ENCODE measurements at regions not wholly inside any gene's neighbourhood (a gene's known extent, or its start where the extent isn't known, plus 50 kb on each side); places are given as distances from the start of the nearest gene placed in this dataset.
A peak's percentile ranks its signal among the peaks of the same experiment; 100 is the strongest.

DNA sequence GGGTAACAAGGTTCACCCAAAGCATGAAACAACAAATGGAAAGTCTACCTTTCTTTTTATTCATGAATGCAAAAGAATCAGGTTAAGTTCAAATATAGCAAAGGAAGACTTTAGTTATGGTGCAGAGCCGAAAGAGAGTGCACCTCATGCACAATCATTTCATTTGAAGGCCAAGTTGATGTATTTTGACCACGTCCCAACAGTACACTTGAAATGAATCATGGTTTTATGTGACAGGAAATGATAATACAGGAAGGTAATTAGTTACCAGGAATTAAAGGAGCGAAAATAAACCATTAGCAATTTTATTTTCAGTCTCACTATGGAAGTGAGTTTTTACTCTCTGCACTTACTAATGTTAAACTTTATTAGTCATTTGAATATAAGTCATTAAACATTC lies 281.2 kb upstream of the DIAPH2 start:
- WGBS: 56% methylated on average over 3 of the region's 3 CpGs
- no peak for DNase-seq (ENCODE audit: extremely low spot score)
- no peaks in the 10 kb centered on the region for H3K36me3 ChIP-seq (ENCODE audit: insufficient read depth)
- H3K4me1 ChIP-seq (ENCODE audit: insufficient read depth): no peaks in the 10 kb centered on the region
- no peak overlapping the region for H3K4me3 ChIP-seq (ENCODE audit: low read depth, low read length)
- H3K27ac ChIP-seq (ENCODE audit: low read depth): no peak overlapping the region

DNA sequence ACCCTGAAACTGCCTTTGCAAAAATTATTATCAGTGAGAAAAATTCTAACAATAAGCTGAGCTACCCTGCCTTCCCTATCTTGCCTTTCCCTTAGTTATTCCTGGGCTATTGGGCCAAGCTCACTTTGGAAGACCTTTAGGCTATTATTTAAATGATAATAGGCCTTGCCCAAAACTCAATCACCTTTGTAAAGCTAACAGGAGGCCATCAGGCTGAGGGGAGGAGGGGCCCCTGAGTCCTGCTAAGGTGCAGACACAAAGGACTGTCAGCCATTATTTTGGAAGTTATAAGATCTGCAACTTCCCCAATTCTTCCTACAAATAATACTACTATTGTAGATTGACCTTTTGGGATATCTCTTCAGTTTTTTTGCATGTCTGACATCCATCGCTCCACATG lies 278.8 kb upstream of the DIAPH2 start:
- no peak for DNase-seq (ENCODE audit: extremely low spot score)
- 100% methylated on average over 1 of the region's 1 CpG for WGBS
- no peak overlapping the region for H3K27ac ChIP-seq (ENCODE audit: low read depth)
- H3K4me3 ChIP-seq (ENCODE audit: low read depth, low read length): no peak overlapping the region
- H3K4me1 ChIP-seq (ENCODE audit: insufficient read depth): no peaks in the 10 kb centered on the region
- no peaks in the 10 kb centered on the region for H3K36me3 ChIP-seq (ENCODE audit: insufficient read depth)

DNA sequence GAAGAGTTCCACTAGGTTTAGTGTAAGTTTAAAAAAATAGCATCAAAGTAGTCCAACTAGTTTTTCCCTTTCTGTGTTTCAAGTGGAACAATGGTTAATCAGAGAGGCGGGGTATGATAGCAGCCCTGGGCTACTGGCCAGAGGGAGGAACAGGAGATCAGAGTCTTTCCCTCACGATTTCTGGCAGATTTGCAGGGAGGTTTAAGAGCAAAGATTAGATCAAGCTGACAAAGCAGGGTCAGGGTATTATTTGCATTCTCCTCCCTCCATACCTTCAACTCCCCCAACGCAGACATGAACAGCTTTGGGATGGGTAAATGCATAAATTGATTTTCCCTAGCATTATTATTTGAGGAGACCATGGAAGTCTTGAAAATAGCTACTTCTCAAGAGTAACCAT lies 277.6 kb upstream of the DIAPH2 start:
- H3K4me1 ChIP-seq (ENCODE audit: insufficient read depth): no peaks in the 10 kb centered on the region
- DNase-seq (ENCODE audit: extremely low spot score): peak; percentile 20
- no peaks in the 10 kb centered on the region for H3K36me3 ChIP-seq (ENCODE audit: insufficient read depth)
- 10% methylated on average over 3 of the region's 3 CpGs for WGBS
- no peak overlapping the region for H3K4me3 ChIP-seq (ENCODE audit: low read depth, low read length)
- H3K27ac ChIP-seq (ENCODE audit: low read depth): no peak overlapping the region

DNA sequence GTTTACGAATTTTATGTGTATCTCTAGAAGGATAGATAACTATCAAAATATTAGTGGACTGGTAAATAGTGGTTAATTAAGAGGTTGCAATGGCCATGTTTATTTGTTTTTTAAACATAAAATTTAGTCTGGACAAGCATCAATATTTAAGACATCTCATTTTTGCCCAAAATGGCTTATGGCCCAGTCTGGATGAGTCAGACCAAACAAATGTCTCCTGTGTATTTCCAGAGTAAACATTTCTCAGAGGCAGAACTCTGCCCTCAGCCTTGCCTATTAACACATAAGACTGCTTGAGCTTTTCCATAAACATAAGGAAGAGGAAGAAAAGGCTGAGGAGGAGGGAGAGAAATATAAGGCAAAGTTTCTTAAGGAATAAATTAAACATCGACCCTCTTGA lies 277.1 kb upstream of the DIAPH2 start:
- WGBS: 13% methylated on average over 2 of the region's 2 CpGs
- Histone ChIP-seq H3K27ac (ENCODE audit: low read depth) (no peak overlapping the region), H3K4me3 (ENCODE audit: low read depth, low read length) (no peak overlapping the region), H3K36me3 (ENCODE audit: insufficient read depth) (no peaks in the 10 kb centered on the region), H3K4me1 (ENCODE audit: insufficient read depth) (no peaks in the 10 kb centered on the region)
- DNase-seq (ENCODE audit: extremely low spot score): peak; percentile 6

DNA sequence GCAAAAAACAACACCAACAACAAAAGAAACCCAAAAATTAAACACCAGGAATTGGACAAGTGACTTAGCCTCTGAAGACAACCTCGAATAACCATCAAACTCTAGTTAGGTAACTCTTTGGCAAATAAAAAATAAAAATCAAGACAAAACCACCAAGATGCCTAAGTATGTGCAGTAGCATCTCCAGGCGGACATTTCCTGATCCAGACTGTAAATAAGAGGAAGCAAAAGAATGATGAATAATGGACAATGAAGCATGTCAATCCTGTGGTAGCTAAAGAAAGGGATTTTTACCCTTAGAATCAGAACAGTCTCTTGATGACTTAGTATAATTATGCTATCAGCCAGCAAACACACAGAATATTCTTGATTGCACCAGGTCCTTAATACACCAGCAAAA lies 276.7 kb upstream of the DIAPH2 start:
- no peak for DNase-seq (ENCODE audit: extremely low spot score)
- Histone ChIP-seq H3K4me1 (ENCODE audit: insufficient read depth) (no peaks in the 10 kb centered on the region), H3K36me3 (ENCODE audit: insufficient read depth) (no peaks in the 10 kb centered on the region), H3K4me3 (ENCODE audit: low read depth, low read length) (no peak overlapping the region), H3K27ac (ENCODE audit: low read depth) (no peak overlapping the region)
- WGBS: 42% methylated on average over 2 of the region's 2 CpGs

DNA sequence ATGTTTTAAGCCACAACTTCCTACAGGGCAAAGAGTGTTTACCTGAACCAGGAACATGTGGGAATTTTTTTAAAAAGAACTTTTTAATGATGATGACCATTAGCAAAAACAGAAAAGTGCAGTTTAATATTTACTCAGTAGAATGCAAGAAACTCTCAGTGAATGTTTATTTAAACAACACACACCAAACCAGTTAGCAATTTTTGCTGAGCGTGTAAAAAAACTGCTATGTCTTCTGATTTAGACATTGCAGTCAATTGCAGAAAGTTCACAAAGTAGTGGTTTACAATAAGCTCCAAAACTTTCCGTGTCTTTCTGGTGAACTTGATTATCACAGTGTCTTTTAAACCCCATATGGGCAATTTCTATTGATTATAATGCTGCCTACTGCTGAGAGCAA lies 273.7 kb upstream of the DIAPH2 start:
- Histone ChIP-seq H3K4me3 (ENCODE audit: low read depth, low read length) (no peak overlapping the region), H3K4me1 (ENCODE audit: insufficient read depth) (no peaks in the 10 kb centered on the region), H3K36me3 (ENCODE audit: insufficient read depth) (no peaks in the 10 kb centered on the region), H3K27ac (ENCODE audit: low read depth) (no peak overlapping the region)
- WGBS: 69% methylated on average over 2 of the region's 2 CpGs
- no peak for DNase-seq (ENCODE audit: extremely low spot score)

DNA sequence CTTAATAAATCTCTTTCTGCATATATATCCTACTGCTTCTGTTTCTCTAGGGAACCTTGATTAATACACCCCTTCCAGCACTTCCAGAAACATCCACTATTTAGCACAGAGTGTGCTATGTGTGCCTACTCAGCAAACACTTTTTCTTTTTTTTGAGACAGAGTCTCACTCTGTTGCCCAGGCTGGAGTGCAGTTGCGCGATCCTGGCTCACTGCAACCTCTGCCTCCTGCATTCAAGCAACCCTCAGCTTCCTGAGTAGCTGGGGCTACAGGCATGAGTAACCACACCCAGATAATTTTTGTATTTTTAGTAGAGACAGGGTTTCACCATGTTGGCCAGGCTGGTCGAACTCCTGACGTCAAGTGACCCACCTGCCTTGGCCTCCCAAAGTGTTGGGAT lies 266.9 kb upstream of the DIAPH2 start:
- 98% methylated on average over 4 of the region's 4 CpGs for WGBS
- no peak for DNase-seq (ENCODE audit: extremely low spot score)
- H3K36me3 ChIP-seq (ENCODE audit: insufficient read depth): no peaks in the 10 kb centered on the region
- no peaks in the 10 kb centered on the region for H3K4me1 ChIP-seq (ENCODE audit: insufficient read depth)
- H3K27ac ChIP-seq (ENCODE audit: low read depth): no peak overlapping the region
- H3K4me3 ChIP-seq (ENCODE audit: low read depth, low read length): no peak overlapping the region

DNA sequence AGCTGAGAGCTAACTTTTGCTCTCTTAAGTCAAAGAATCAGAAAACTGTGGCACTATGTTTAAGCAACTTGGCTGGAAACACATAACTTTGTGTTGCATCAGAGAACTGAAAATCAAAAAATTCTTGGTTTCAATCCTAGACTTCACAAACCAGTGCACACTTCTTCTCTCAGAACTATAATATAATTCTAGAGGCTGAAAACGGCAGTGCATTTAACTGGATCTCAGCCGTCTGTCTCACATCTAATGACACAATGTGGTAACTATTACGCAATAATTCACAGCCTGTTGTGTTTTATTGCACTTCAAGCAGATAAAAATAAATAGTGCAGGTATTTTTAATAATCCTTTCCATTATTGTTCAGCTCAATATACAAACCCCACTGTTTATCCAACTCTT lies 260.6 kb upstream of the DIAPH2 start:
- no peaks in the 10 kb centered on the region for H3K36me3 ChIP-seq (ENCODE audit: insufficient read depth)
- H3K4me1 ChIP-seq (ENCODE audit: insufficient read depth): no peaks in the 10 kb centered on the region
- 60% methylated on average over 3 of the region's 3 CpGs for WGBS
- no peak for DNase-seq (ENCODE audit: extremely low spot score)
- H3K4me3 ChIP-seq (ENCODE audit: low read depth, low read length): no peak overlapping the region
- H3K27ac ChIP-seq (ENCODE audit: low read depth): no peak overlapping the region

DNA sequence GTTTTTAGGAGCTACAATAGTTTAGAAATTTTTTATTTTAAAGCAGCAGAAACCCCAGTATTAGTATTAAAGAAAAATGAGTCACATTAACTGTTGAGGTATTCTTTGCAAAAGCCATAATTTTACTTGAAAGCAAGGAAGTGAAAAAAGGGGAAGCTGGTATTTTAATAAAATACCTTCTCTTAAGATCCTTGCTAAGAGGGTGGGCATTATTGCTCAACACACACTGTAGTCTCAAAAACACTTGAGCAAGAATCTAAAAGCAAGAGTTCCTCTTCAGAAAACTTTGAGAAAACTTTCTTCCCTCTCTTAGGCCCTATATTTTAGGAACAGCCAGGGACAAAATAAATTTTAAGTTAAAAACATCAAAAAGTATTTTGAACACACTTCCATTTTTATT lies 259.4 kb upstream of the DIAPH2 start:
- Histone ChIP-seq H3K4me3 (ENCODE audit: low read depth, low read length) (no peak overlapping the region), H3K36me3 (ENCODE audit: insufficient read depth) (no peaks in the 10 kb centered on the region), H3K4me1 (ENCODE audit: insufficient read depth) (no peaks in the 10 kb centered on the region), H3K27ac (ENCODE audit: low read depth) (no peak overlapping the region)
- DNase-seq (ENCODE audit: extremely low spot score): no peak

DNA sequence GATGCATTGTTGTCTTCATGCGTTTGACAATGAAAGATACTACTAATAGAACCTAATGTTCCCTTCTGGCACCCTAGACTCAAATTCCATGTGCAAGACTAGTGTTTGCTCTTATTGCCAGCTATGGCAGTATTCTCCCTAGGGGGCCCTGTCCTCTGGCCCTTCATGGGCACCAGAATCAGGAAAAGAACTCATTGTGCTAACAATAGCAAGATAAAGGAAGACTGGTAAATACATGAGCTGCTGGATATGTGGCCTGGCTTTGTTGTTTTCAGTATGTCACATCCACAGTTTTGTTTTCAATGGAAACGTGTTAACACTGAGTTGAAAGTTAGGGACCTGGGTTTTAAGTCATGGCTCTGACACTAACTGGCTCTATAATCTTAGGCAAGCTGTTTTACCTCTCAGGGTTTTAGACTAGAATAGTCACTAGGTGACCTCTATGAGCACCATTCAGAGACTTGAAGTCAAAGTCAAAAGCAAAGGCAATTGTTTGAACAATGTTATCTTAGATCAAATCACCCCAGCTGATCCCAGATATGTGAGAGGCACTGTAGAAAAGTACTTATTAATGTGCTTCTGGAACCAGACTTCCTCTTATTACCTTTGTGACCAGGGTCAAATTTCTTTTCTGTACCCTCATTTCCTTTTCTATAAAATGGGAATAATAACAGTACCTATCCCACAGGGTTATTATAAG lies 253.7 kb upstream of the DIAPH2 start:
- H3K27ac ChIP-seq (ENCODE audit: low read depth): no peak overlapping the region

DNA sequence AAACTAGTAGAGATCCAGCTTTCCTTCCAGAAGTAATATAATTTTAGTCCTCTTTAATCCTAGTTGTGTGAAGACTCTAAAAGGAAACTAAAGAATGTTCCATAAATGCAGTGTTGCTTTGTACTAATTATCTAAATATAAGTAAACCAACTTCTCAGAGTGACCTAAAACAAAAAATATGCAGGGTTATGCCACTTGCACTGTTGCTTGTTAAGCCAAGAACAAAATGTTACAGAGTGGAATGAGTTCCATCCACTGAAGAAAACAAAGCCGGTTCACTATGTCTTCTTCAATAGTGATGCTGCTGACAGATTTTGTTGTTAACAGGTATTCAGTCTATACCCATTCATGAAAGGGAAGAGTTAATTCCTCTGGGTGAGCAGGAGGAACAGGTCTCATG lies 252.0 kb upstream of the DIAPH2 start:
- DNase-seq (ENCODE audit: extremely low spot score): no peak
- WGBS: 78% methylated on average over 1 of the region's 1 CpG
- no peaks in the 10 kb centered on the region for H3K36me3 ChIP-seq (ENCODE audit: insufficient read depth)
- H3K4me3 ChIP-seq (ENCODE audit: low read depth, low read length): no peak overlapping the region
- no peak overlapping the region for H3K27ac ChIP-seq (ENCODE audit: low read depth)
- no peaks in the 10 kb centered on the region for H3K4me1 ChIP-seq (ENCODE audit: insufficient read depth)

More for the DNA sequence above, 253.7 kb upstream of the DIAPH2 start:
- no peaks in the 10 kb centered on the region for H3K36me3 ChIP-seq (ENCODE audit: insufficient read depth)
- H3K4me1 ChIP-seq (ENCODE audit: insufficient read depth): no peaks in the 10 kb centered on the region
- whole genome bisulfite sequencing: 88% methylated on average over 2 of the region's 2 CpGs
- DNase-seq (ENCODE audit: extremely low spot score): no peak
- no peak overlapping the region for H3K4me3 ChIP-seq (ENCODE audit: low read depth, low read length)

DNA sequence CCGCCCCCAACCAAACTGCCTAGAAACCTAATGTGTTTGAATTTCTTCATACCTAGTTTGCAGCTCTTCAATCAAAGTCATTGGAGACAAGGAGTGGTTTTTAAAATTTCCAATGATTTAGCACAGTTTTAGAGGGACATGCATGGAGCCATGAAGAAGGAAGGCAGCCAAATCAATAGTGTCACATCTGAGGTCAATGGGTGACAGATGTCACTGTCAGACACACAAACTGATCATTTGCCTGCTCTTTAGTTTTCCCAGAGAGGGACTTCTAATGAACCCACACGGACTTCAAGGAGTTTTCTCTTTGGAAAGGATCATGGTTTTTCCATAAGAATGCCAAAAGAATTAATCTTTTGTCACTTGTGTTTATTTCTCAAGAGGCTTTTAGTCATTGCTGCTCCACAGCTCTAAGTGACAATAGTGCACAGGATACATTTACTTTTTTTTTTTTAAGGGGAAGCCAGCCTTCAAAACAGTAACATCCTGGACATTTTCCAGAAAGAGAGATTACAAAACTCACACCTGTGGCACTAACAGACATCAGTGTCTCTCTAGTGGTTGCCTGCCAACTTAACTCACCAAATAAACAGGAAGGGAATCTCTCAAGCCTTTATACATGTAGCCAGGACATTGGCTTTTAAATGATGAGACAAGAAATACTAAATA lies 251.1 kb upstream of the DIAPH2 start:
- DNase-seq (ENCODE audit: extremely low spot score): no peak

DNA sequence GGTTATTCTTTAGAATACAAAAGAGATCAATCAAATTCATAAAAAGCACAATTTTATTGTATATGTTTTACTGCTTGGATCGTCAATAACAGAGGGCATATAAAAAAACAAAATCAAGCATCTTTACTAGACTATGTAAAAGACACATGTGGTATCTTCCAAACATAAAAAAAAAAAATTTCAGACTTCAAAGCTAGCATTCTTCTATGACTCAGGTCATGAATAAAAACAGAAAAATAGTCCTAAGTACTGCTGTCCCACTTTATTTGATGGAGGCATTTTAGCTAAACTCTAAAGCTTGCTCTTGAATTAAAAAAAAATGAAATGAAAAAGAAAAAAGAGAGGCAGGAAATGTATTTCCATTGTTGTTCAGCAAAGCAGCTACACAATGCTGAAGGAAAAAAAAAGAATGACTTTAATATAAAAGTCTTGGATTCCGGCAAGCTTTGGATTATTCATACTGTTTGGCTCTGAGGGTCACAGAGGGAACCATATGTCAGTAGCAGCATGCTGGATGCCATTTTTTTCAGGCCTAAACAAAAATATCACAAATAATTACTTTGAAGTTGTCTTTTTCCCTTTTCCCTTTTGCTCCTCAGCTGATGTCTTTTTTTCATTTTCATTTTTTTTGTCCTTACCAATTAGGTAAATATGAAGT lies 249.1 kb upstream of the DIAPH2 start:
- WGBS: 66% methylated on average over 2 of the region's 2 CpGs
- no peaks in the 10 kb centered on the region for H3K4me1 ChIP-seq (ENCODE audit: insufficient read depth)
- H3K27ac ChIP-seq (ENCODE audit: low read depth): no peak overlapping the region

More for the DNA sequence above, 251.1 kb upstream of the DIAPH2 start:
- H3K36me3 ChIP-seq (ENCODE audit: insufficient read depth): no peaks in the 10 kb centered on the region
- WGBS: 74% methylated on average over 2 of the region's 2 CpGs
- no peak overlapping the region for H3K27ac ChIP-seq (ENCODE audit: low read depth)
- no peak overlapping the region for H3K4me3 ChIP-seq (ENCODE audit: low read depth, low read length)
- no peaks in the 10 kb centered on the region for H3K4me1 ChIP-seq (ENCODE audit: insufficient read depth)

DNA sequence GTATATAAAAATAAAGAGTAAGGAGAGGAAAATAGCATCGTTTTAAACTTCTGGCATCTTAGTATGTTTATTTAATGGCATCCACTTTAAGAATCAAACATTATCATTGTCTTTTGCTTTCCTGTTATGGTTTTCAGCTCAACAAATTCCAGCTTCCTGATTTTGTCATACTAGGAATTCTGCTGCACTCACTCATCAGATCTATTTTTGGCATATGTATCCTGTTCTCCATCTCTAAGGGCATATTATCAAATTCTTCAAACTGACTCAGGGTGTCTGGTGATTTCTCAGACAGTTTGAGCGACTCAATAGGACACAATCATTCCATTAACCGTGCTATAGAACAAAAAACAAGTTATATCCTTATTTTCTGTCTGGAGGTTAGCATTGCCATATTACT lies 248.5 kb upstream of the DIAPH2 start:
- no peaks in the 10 kb centered on the region for H3K4me1 ChIP-seq (ENCODE audit: insufficient read depth)
- H3K4me3 ChIP-seq (ENCODE audit: low read depth, low read length): no peak overlapping the region
- WGBS: 41% methylated on average over 3 of the region's 3 CpGs
- no peak overlapping the region for H3K27ac ChIP-seq (ENCODE audit: low read depth)
- no peak for DNase-seq (ENCODE audit: extremely low spot score)
- H3K36me3 ChIP-seq (ENCODE audit: insufficient read depth): no peaks in the 10 kb centered on the region

More for the DNA sequence above, 249.1 kb upstream of the DIAPH2 start:
- Histone ChIP-seq H3K36me3 (ENCODE audit: insufficient read depth) (no peaks in the 10 kb centered on the region), H3K4me3 (ENCODE audit: low read depth, low read length) (no peak overlapping the region)
- no peak for DNase-seq (ENCODE audit: extremely low spot score)
